T-cell (primary cell): ENCODE measurements at regions not wholly inside any gene's neighbourhood (a gene's known extent, or its start where the extent isn't known, plus 50 kb on each side); places are given as distances from the start of the nearest gene placed in this dataset.

Source experiments
- ATAC-seq, 4 experiments: fragments of 200-7000 bp in 3 of 4; fragments of 150-1000 bp in 1 of 4; cut with Tn5 transposase; replicated peaks in 1 of 4; 1 replicate in 3 of 4; 2 replicates in 1 of 4; pipeline ENCODE4 v1.10.0; 2021; ENCODE audit warnings: moderate library complexity in 3 of 4, mild to moderate bottlenecking in 2 of 4, moderate number of reproducible peaks in 1 of 4
- CTCF ChIA-PET, 2 donors: fragments of 300-600 bp; sonication (Branson Sonifier 250); formaldehyde crosslinking; loops; one replicate each; lab custom pipeline; 2022; ENCODE audit warnings: antibody characterized with exemption in 2 of 2; lab: Charles Lee
- POLR2A ChIA-PET, 2 donors: fragments of 300-600 bp; sonication (Branson Sonifier 250); formaldehyde crosslinking; loops; one replicate each; lab custom pipeline; 2022; ENCODE audit warnings: antibody characterized with exemption in 2 of 2; lab: Charles Lee
- DNase-seq, 35 experiments: peaks; one replicate each; pipeline versions ENCODE4 v3.0.0 to v3.0.0-alpha.2; 2013 to 2023
- H3K27ac ChIP-seq: one replicate; pipeline ENCODE4 v1.5.1; 2013; ENCODE audit warnings: low read length
- H3K27me3 ChIP-seq, 2 experiments: replicated peaks in 1 of 2; 1 replicate in 1 of 2; 2 replicates in 1 of 2; pipeline versions ENCODE4 v1.6.1 to v1.7.0; 2013; ENCODE audit warnings: low read length in 1 of 2, mixed read lengths in 1 of 2; ENCODE audit not compliant: control insufficient read depth in 2 of 2, insufficient read depth in 2 of 2; ENCODE audit errors: extremely low read depth in 1 of 2
- H3K36me3 ChIP-seq, 2 donors: 1 replicate in 1 of 2; 2 replicates in 1 of 2; pipeline versions ENCODE4 v1.6.1 to v1.7.0; 2013; ENCODE audit warnings: low read length in 1 of 2; ENCODE audit not compliant: control insufficient read depth in 2 of 2, insufficient read depth in 1 of 2; ENCODE audit errors: extremely low read depth in 1 of 2
- H3K4me1 ChIP-seq, 2 experiments: 1 replicate in 1 of 2; 2 replicates in 1 of 2; pipeline versions ENCODE4 v1.6.1 to v1.7.0; 2013; ENCODE audit warnings: low read length in 2 of 2, mixed read lengths in 1 of 2; ENCODE audit not compliant: insufficient read depth in 2 of 2, control insufficient read depth in 1 of 2; ENCODE audit errors: extremely low read depth in 1 of 2
- H3K4me3 ChIP-seq, 2 donors: 1 replicate in 1 of 2; 2 replicates in 1 of 2; pipeline versions ENCODE4 v1.5.1 to v1.7.0; 2013; ENCODE audit warnings: mild to moderate bottlenecking in 2 of 2, low read length in 1 of 2, moderate library complexity in 1 of 2; ENCODE audit not compliant: control insufficient read depth in 1 of 2; ENCODE audit errors: extremely low read depth in 1 of 2
- H3K9me3 ChIP-seq: 2 replicates; pipeline ENCODE4 v1.7.0; 2013
- H3K27ac Mint-ChIP-seq, 2 donors: one replicate each; pipeline ENCODE4 v1.8.0; 2020 to 2021; ENCODE audit warnings: mild to moderate bottlenecking in 2 of 2, mixed read lengths in 2 of 2
- H3K27me3 Mint-ChIP-seq, 2 donors: one replicate each; pipeline ENCODE4 v1.8.0; 2021 to 2022; ENCODE audit warnings: mixed read lengths in 2 of 2
- H3K36me3 Mint-ChIP-seq: one replicate; pipeline ENCODE4 v1.8.0; 2021; ENCODE audit warnings: mixed read lengths
- H3K4me1 Mint-ChIP-seq, 3 donors: one replicate each; pipeline ENCODE4 v1.8.0; 2020 to 2022; ENCODE audit warnings: mixed read lengths in 3 of 3, mild to moderate bottlenecking in 1 of 3
- H3K4me3 Mint-ChIP-seq, 3 donors: one replicate each; pipeline ENCODE4 v1.8.0; 2020 to 2022; ENCODE audit warnings: mild to moderate bottlenecking in 3 of 3, mixed read lengths in 3 of 3, moderate library complexity in 3 of 3
- H3K9me3 Mint-ChIP-seq, 3 donors: one replicate each; pipeline ENCODE4 v1.8.0; 2020 to 2022; ENCODE audit warnings: mixed read lengths in 3 of 3
- WGBS: methylation state at CpG from one replicate; pipeline ENCODE4 v1.1.5; 2013; ENCODE audit warnings: missing lambda C conversion rate; ENCODE audit not compliant: insufficient coverage; 5-methylcytosine and 5-hydroxymethylcytosine counted together

GRCh38 chr10:129416956-129417765, 49.9 kb upstream of the MGMT start:
- peaks cover 0 to 5% of the 10 kb centered on the region in 2 experiments for H3K27me3 ChIP-seq
- Mint-ChIP-seq H3K9me3 (no peaks in the 10 kb centered on the region), H3K27ac (no peak overlapping the region), H3K4me3 (no peak overlapping the region), H3K36me3 (no peaks in the 10 kb centered on the region), H3K27me3 (peaks cover 1 to 4% of the 10 kb centered on the region in 2 donors), H3K4me1 (no peaks in the 10 kb centered on the region)
- POLR2A ChIA-PET, result no interaction called here
- H3K9me3 ChIP-seq, result no peaks in the 10 kb centered on the region
- no peaks in the 10 kb centered on the region for H3K36me3 ChIP-seq
- CTCF ChIA-PET, result no interaction called here
- DNase-seq, result no peak
- no peak overlapping the region for H3K4me3 ChIP-seq
- no peak for ATAC-seq
- WGBS, result 91% methylated on average over 9 of the region's 14 CpGs
- no peaks in the 10 kb centered on the region for H3K4me1 ChIP-seq
- H3K27ac ChIP-seq, result no peak overlapping the region
